ENCODE measurements at regions not wholly inside any gene's neighbourhood (a gene's known extent, or its start where the extent isn't known, plus 50 kb on each side); places are given as distances from the start of the nearest gene placed in this dataset.
"Not testable (repeated sequence)": the region's sequence is repeated elsewhere in the genome, so short reads cannot be mapped to it uniquely, and the experiment has no call there.

DNA sequence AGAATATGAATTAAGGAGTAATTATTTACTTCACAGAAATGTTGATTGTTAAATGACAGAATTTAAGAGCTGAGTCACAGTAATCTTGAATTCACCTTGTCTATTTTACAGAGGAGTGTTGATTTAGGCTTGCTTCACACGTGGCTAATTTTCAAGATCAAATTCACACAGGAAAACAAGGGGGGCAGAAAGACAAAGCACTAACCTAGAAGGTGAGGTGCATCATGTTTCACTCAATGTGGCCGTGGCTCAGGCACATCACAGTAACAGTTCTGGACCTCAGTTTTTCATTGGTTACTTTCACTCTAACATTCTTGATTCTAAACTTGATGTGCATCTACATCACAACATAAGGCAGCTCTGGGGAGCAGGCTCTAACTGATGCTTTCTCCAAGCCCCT is 69.6 kb upstream of the GNAQ start:
- intact Hi-C loops (cut with DNase I) = no loop called here
- no peak overlapping the region for H3K27ac ChIP-seq
- no peaks in the 10 kb centered on the region for H3K27me3 ChIP-seq
- H3K4me3 ChIP-seq = no peak overlapping the region
- H3K9me3 ChIP-seq (replicated peaks in 1 of 3) = no peaks in the 10 kb centered on the region
- DNase-seq = no peak
- 19 to 46% (median 28%) methylated on average over 2 of the region's 2 CpGs for WGBS, 4 donors
- TF ChIP-seq POLR2A (IDR thresholded peaks at IDR 0.05) = no peak
- TF ChIP-seq, protein P1, sequence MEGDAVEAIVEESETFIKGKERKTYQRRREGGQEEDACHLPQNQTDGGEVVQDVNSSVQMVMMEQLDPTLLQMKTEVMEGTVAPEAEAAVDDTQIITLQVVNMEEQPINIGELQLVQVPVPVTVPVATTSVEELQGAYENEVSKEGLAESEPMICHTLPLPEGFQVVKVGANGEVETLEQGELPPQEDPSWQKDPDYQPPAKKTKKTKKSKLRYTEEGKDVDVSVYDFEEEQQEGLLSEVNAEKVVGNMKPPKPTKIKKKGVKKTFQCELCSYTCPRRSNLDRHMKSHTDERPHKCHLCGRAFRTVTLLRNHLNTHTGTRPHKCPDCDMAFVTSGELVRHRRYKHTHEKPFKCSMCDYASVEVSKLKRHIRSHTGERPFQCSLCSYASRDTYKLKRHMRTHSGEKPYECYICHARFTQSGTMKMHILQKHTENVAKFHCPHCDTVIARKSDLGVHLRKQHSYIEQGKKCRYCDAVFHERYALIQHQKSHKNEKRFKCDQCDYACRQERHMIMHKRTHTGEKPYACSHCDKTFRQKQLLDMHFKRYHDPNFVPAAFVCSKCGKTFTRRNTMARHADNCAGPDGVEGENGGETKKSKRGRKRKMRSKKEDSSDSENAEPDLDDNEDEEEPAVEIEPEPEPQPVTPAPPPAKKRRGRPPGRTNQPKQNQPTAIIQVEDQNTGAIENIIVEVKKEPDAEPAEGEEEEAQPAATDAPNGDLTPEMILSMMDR (IDR thresholded peaks at IDR 0.05) = no peak
- H3K36me3 ChIP-seq (replicated peaks in 1 of 2) = no peaks in the 10 kb centered on the region
- H3K4me1 ChIP-seq (replicated peaks in 1 of 2) = no peaks in the 10 kb centered on the region

DNA sequence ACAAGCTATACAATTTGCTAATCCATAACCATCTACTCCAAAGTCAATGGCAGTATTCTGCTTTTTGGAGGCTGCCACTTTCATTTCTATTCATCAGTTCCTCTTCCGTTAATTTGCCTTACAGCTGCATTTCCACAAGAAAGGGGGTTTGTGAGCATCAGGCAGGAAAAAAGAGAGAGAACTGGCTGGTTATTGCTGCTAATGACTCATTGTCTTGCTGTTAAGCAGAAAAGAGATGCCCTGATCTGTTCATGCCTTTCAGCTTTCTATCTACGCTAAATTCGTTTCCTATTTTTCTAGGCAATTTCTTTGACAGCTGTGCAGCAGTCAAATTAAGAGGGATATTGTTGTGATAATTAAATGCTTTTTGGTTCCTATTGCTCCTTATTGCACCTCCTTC is 65.9 kb upstream of the GNAQ start:
- intact Hi-C loops (cut with DNase I) = no loop called here

DNA sequence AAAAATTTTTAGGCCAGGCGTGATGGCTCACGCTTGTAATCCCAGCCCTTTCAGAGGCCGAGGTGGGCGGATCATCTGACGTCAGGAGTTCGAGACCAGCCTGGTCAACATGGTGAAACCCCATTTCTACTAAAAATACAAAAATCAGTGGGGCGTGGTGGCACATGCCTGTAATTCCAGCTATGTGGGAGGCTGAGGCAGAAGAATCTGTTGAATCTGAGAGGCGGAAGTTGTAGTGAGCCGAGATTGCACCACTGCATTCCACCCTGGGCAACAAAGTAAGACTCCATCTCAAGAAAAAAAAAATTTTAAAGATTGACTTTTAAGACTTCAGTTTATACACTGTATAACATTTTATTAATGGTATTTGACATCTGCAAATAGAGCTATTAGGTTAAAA is 60.1 kb upstream of the GNAQ start:
- 92 to 95% (median 93%) methylated on average over 9 of the region's 9 CpGs for WGBS, 4 donors
- Histone ChIP-seq H3K27ac (no peak overlapping the region), H3K9me3 (replicated peaks in 1 of 3) (no peaks in the 10 kb centered on the region), H3K4me3 (no peak overlapping the region), H3K27me3 (no peaks in the 10 kb centered on the region), H3K36me3 (replicated peaks in 1 of 2) (no peaks in the 10 kb centered on the region), H3K4me1 (replicated peaks in 1 of 2) (no peaks in the 10 kb centered on the region)
- TF ChIP-seq, protein P1 (IDR thresholded peaks at IDR 0.05) = no peak
- TF ChIP-seq POLR2A (IDR thresholded peaks at IDR 0.05) = no peak
- intact Hi-C loops (cut with DNase I) = no loop called here
- no peak for DNase-seq

More for the DNA sequence above, 65.9 kb upstream of the GNAQ start:
- H3K27ac ChIP-seq = peak overlapping the region in 2 of 5 donors; percentile 21 to 23
- TF ChIP-seq, protein P1 (IDR thresholded peaks at IDR 0.05) = no peak
- no peak for TF ChIP-seq POLR2A (IDR thresholded peaks at IDR 0.05)
- 38 to 60% (median 50%) methylated on average over 3 of the region's 3 CpGs for WGBS, 4 donors
- H3K9me3 ChIP-seq (replicated peaks in 1 of 3) = no peaks in the 10 kb centered on the region
- H3K4me3 ChIP-seq = no peak overlapping the region
- no peaks in the 10 kb centered on the region for H3K36me3 ChIP-seq (replicated peaks in 1 of 2)
- no peaks in the 10 kb centered on the region for H3K4me1 ChIP-seq (replicated peaks in 1 of 2)
- H3K27me3 ChIP-seq = no peaks in the 10 kb centered on the region
- DNase-seq = peak in 2 of 7 donors; percentile 4 to 16

DNA sequence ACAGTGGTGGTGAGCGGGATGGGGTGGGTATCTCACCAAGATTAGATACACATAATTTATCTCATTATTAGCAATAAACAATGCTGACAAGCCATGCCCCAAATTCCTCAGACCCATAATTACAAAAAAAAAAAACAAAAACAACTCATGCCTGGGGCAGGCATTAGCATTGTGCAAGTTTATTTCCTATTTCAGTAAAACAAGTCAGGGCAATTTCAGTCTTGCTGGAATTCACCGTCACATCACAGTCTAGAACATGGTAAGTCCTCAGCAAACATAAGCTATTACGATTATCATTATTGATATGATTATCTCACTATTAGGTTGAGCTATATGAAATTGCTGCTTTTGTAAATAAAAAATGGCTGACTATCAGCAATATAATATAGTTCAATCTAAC is 57.5 kb upstream of the GNAQ start:
- Histone ChIP-seq H3K36me3 (replicated peaks in 1 of 2) (no peaks in the 10 kb centered on the region), H3K27me3 (no peaks in the 10 kb centered on the region), H3K27ac (no peak overlapping the region), H3K4me1 (replicated peaks in 1 of 2) (no peaks in the 10 kb centered on the region), H3K9me3 (replicated peaks in 1 of 3) (no peaks in the 10 kb centered on the region), H3K4me3 (no peak overlapping the region)
- intact Hi-C loops (cut with DNase I) = no loop called here
- WGBS, 4 donors = 71 to 93% (median 80%) methylated on average over 3 of the region's 3 CpGs
- TF ChIP-seq, protein P1 (IDR thresholded peaks at IDR 0.05) = no peak
- no peak for TF ChIP-seq POLR2A (IDR thresholded peaks at IDR 0.05)
- no peak for DNase-seq

DNA sequence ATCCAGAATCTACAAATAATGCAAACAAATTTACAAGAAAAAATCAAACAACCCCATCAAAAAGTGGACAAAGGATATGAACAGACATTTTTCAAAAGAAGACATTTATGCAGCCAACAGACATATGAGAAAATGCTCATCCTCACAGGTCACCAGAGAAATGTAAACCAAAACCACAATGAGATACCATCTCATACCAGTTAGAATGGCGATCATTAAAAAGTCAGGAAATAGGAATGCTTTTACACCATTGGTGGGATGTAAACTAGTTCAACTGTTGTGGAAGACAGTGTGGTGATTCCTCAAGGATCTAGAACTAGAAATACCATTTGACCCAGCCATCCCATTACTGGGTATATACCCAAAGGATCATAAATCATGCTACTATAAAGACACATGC is 56.6 kb upstream of the GNAQ start:
- intact Hi-C loops (cut with DNase I); H3K4me1 ChIP-seq (replicated peaks in 1 of 2): not testable (repeated sequence)
- WGBS, 4 donors = 86 to 97% (median 96%) methylated on average over 1 of the region's 1 CpG

More for the DNA sequence above, 56.6 kb upstream of the GNAQ start:
- DNase-seq; H3K36me3 ChIP-seq (replicated peaks in 1 of 2); H3K9me3 ChIP-seq (replicated peaks in 1 of 3); H3K27me3 ChIP-seq; H3K27ac ChIP-seq; H3K4me3 ChIP-seq: not testable (repeated sequence)

Data from adrenal gland (tissue), 9 donors.